HG02798 (cell line): ENCODE measurements at regions not wholly inside any gene's neighbourhood (a gene's known extent, or its start where the extent isn't known, plus 50 kb on each side); places are given as distances from the start of the nearest gene placed in this dataset.

Experiments
- ATAC-seq: cut with Tn5 transposase; IDR thresholded peaks from one replicate; pipeline ENCODE4 v1.9.1; 2021; ENCODE audit warnings: mild to moderate bottlenecking; ENCODE audit not compliant: unreplicated experiment, poor library complexity

- no peak for ATAC-seq
These were observed 990.5 kb downstream of the OTOL1 start for GRCh38 chr3:162487138-162487537.

- ATAC-seq, result no peak
These were observed 993.2 kb downstream of the OTOL1 start for GRCh38 chr3:162489853-162490252.

GRCh38 chr3:162491952-162492351 is 995.3 kb downstream of the OTOL1 start:
- ATAC-seq, result no peak

- ATAC-seq, result no peak
These were observed 996.0 kb downstream of the OTOL1 start for GRCh38 chr3:162492446-162493081.

- no peak for ATAC-seq
These were observed 1002.0 kb downstream of the OTOL1 start for GRCh38 chr3:162498626-162499025.

- no peak for ATAC-seq
These were observed 1010.8 kb downstream of the OTOL1 start for GRCh38 chr3:162507397-162507796.

GRCh38 chr3:162512488-162512887 is 1015.9 kb downstream of the OTOL1 start:
- ATAC-seq, result no peak

- no peak for ATAC-seq
These were observed 1020.5 kb downstream of the OTOL1 start for GRCh38 chr3:162517110-162517509.

GRCh38 chr3:162521669-162522068 is 1025.1 kb downstream of the OTOL1 start:
- ATAC-seq, result no peak

- no peak for ATAC-seq
These were observed 1028.6 kb downstream of the OTOL1 start for GRCh38 chr3:162525066-162525742.

- ATAC-seq, result no peak
These were observed 1029.2 kb downstream of the OTOL1 start for GRCh38 chr3:162525771-162526170.

GRCh38 chr3:162534431-162534830 is 1037.8 kb downstream of the OTOL1 start:
- no peak for ATAC-seq

GRCh38 chr3:162538491-162538890 is 1041.9 kb downstream of the OTOL1 start:
- ATAC-seq, result no peak

- ATAC-seq, result no peak
These were observed 1042.3 kb downstream of the OTOL1 start for GRCh38 chr3:162538906-162539305.

GRCh38 chr3:162540421-162540820 is 1043.8 kb downstream of the OTOL1 start:
- no peak for ATAC-seq

GRCh38 chr3:162541923-162542322 is 1045.3 kb downstream of the OTOL1 start:
- ATAC-seq, result no peak

- no peak for ATAC-seq
These were observed 1047.6 kb downstream of the OTOL1 start for GRCh38 chr3:162544246-162544645.

GRCh38 chr3:162546910-162547309 is 1050.3 kb downstream of the OTOL1 start:
- no peak for ATAC-seq

GRCh38 chr3:162547321-162547720 is 1050.7 kb downstream of the OTOL1 start:
- no peak for ATAC-seq

GRCh38 chr3:162555761-162556160 is 1059.2 kb downstream of the OTOL1 start:
- ATAC-seq, result no peak

- no peak for ATAC-seq
These were observed 1061.4 kb downstream of the OTOL1 start for GRCh38 chr3:162558016-162558415.

- no peak for ATAC-seq
These were observed 1072.1 kb downstream of the OTOL1 start for GRCh38 chr3:162568706-162569105.
